HUES48 (cell line): ENCODE measurements at regions not wholly inside any gene's neighbourhood (a gene's known extent, or its start where the extent isn't known, plus 50 kb on each side); places are given as distances from the start of the nearest gene placed in this dataset.

ENCODE experiments used
- H3K27ac ChIP-seq: one replicate; pipeline ENCODE4 v1.7.0; 2013; ENCODE audit warnings: low read depth, low read length, inconsistent platforms
- H3K27me3 ChIP-seq: 2 replicates; pipeline ENCODE4 v1.6.1; 2013; ENCODE audit warnings: mild to moderate bottlenecking, low read length; ENCODE audit not compliant: control insufficient read depth, insufficient read depth
- H3K36me3 ChIP-seq: 2 replicates; pipeline ENCODE4 v1.6.1; 2013; ENCODE audit warnings: low read length; ENCODE audit not compliant: control insufficient read depth, insufficient read depth
- H3K4me1 ChIP-seq: 2 replicates; pipeline ENCODE4 v1.6.1; 2013; ENCODE audit warnings: mild to moderate bottlenecking, low read length; ENCODE audit not compliant: control insufficient read depth, insufficient read depth
- H3K4me3 ChIP-seq: 2 replicates; pipeline ENCODE4 v1.5.1; 2013; ENCODE audit warnings: mild to moderate bottlenecking, low read depth, low read length
- H3K9ac ChIP-seq: 2 replicates; pipeline ENCODE4 v1.6.1; 2013; ENCODE audit warnings: mild to moderate bottlenecking, low read depth, low read length, moderate library complexity
- H3K9me3 ChIP-seq: 2 replicates; pipeline ENCODE4 v1.6.1; 2013; ENCODE audit warnings: low read length; ENCODE audit not compliant: control insufficient read depth, insufficient read depth

DNA sequence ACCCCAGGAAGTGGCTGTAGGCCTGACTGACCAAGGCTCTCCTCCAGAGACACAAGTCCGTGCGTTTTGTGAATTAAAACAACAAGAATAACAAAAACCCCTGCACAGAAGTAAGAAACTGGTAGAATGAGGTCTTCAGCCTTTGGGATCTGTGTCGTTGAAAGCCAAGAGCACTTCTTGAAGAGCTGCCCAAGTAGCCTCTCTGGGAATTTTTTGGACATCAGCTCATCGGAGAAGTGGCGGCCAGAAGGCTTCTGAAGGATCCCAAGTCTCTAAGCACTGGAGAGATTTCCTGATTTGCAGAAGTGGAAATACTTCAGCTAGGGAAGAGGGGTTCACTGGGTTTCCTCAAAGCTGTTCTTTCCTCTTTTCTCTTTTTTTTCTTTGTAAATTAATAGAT, 100.4 kb upstream of the ZNF536 start:
- Histone ChIP-seq H3K27ac (no peak overlapping the region), H3K4me3 (no peak overlapping the region), H3K27me3 (no peaks in the 10 kb centered on the region), H3K36me3 (no peaks in the 10 kb centered on the region), H3K9me3 (peaks cover 7% of the 10 kb centered on the region), H3K4me1 (peaks cover 21% of the 10 kb centered on the region), H3K9ac (no peak overlapping the region)

- Histone ChIP-seq H3K4me3 (no peak overlapping the region), H3K27me3 (no peaks in the 10 kb centered on the region)
These were observed 99.6 kb upstream of the ZNF536 start for GRCh38 chr19:30272554-30272953.

GRCh38 chr19:30273184-30273583, 99.0 kb upstream of the ZNF536 start:
- peaks cover 7% of the 10 kb centered on the region for H3K9me3 ChIP-seq
- H3K27ac ChIP-seq = no peak overlapping the region
- H3K27me3 ChIP-seq = no peaks in the 10 kb centered on the region
- H3K9ac ChIP-seq = no peak overlapping the region
- no peaks in the 10 kb centered on the region for H3K36me3 ChIP-seq
- peaks cover 28% of the 10 kb centered on the region for H3K4me1 ChIP-seq
- no peak overlapping the region for H3K4me3 ChIP-seq

More at GRCh38 chr19:30272554-30272953, 99.6 kb upstream of the ZNF536 start:
- Histone ChIP-seq H3K27ac (no peak overlapping the region), H3K9me3 (peaks cover 7% of the 10 kb centered on the region), H3K36me3 (no peaks in the 10 kb centered on the region), H3K4me1 (peaks cover 28% of the 10 kb centered on the region), H3K9ac (no peak overlapping the region)

- H3K4me3 ChIP-seq = no peak overlapping the region
- H3K36me3 ChIP-seq = no peaks in the 10 kb centered on the region
- no peaks in the 10 kb centered on the region for H3K27me3 ChIP-seq
- H3K9me3 ChIP-seq = peaks cover 7% of the 10 kb centered on the region
- H3K9ac ChIP-seq = no peak overlapping the region
- peaks cover 22% of the 10 kb centered on the region for H3K4me1 ChIP-seq
- H3K27ac ChIP-seq = no peak overlapping the region
These were observed 97.2 kb upstream of the ZNF536 start for GRCh38 chr19:30274987-30275386.

DNA sequence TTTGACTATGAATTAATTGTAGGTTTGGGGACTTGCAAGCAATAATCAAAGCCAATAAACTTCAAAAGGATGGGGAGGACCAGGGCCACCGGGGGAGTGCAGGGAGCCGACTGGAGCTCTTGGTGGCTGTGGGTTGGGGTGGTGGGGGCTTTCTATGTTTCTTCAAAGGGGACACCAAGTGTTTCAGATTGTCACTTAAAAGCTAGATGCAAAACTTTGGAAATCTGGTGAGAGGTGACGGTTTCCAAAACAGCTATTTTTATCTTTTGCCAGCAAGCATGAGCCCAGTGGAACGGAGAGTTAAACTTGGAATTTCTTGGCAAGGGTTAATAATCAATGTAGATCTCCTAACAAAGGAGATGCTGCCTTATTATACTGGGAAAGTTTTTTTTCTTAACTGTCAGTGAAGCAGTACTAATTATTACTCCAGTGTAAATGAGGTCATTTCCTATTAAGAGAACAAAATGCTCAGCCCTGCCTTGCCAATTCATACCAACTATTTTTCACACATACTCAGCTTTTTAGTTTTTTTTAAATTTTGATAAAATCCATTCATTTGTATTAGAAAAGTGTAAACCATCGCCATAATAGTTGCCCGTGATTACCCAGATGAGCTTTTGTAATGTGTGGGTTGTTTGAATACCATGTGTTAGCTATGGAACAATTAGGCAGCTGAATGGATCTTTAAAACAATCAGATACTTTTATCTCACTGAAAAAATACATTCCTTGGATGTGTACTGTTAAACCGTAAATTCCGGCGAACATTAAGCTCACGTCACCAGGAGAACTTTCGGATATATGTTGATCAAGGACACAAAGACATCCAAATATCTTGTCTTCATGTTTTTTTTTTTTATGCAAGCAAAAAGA, 95.9 kb upstream of the ZNF536 start:
- Histone ChIP-seq H3K27me3 (no peaks in the 10 kb centered on the region), H3K9me3 (peaks cover 7% of the 10 kb centered on the region), H3K9ac (no peak overlapping the region), H3K4me3 (no peak overlapping the region), H3K4me1 (peaks cover 22% of the 10 kb centered on the region), H3K27ac (no peak overlapping the region), H3K36me3 (no peaks in the 10 kb centered on the region)

DNA sequence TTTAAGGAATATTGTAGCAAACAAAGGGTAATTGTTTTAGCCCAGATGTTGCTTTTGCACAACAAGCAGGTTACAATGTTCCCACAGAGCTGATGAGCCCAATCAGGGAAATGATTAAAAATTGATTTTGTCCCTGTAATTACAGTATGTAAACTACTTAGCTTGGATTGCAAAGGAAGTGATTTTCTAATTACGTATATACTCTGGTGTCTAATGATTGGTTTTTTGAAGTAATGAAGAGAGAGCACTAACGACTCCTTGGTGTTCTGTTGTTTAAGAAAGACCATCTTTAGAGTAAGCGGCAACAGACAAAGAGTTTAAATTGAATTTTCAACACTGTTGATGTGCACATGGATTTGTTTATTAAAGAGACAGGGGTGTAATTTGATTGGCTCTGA, 95.3 kb upstream of the ZNF536 start:
- Histone ChIP-seq H3K9ac (no peak overlapping the region), H3K27me3 (no peaks in the 10 kb centered on the region), H3K4me1 (peaks cover 22% of the 10 kb centered on the region), H3K9me3 (peaks cover 7% of the 10 kb centered on the region), H3K4me3 (no peak overlapping the region), H3K36me3 (no peaks in the 10 kb centered on the region), H3K27ac (no peak overlapping the region)

- Histone ChIP-seq H3K9ac (no peak overlapping the region), H3K27ac (no peak overlapping the region), H3K9me3 (peaks cover 4% of the 10 kb centered on the region), H3K4me3 (no peak overlapping the region), H3K36me3 (no peaks in the 10 kb centered on the region), H3K4me1 (peaks cover 28% of the 10 kb centered on the region), H3K27me3 (no peaks in the 10 kb centered on the region)
These were observed 94.0 kb upstream of the ZNF536 start for GRCh38 chr19:30277941-30278881.

GRCh38 chr19:30278882-30279254, 93.3 kb upstream of the ZNF536 start:
- H3K4me3 ChIP-seq = no peak overlapping the region
- no peak overlapping the region for H3K9ac ChIP-seq
- H3K4me1 ChIP-seq = peaks cover 30% of the 10 kb centered on the region
- H3K36me3 ChIP-seq = no peaks in the 10 kb centered on the region
- no peaks in the 10 kb centered on the region for H3K27me3 ChIP-seq
- H3K9me3 ChIP-seq = no peaks in the 10 kb centered on the region
- no peak overlapping the region for H3K27ac ChIP-seq

DNA sequence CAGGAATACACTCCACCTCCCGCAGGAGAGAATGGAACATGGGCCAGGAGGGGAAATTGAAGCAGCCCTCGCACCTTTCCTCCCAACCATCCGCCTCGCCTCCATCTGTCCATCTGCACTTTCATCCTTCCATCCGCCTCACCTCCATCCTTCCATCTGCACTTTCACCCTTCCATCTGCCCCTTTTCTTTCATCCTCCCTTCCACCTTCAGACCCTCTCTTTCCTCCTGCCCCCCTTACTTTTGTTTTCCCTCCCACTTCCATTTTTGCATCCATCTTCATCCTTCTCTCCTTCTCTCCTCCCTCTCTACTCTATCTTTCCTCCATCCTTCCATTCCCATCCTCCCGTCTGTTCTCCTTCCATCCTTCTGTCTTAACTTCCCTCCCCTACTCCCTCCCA, 92.2 kb upstream of the ZNF536 start:
- Histone ChIP-seq H3K4me1 (peaks cover 30% of the 10 kb centered on the region), H3K27ac (no peak overlapping the region), H3K27me3 (no peaks in the 10 kb centered on the region), H3K9me3 (no peaks in the 10 kb centered on the region), H3K36me3 (no peaks in the 10 kb centered on the region), H3K4me3 (no peak overlapping the region), H3K9ac (no peak overlapping the region)

DNA sequence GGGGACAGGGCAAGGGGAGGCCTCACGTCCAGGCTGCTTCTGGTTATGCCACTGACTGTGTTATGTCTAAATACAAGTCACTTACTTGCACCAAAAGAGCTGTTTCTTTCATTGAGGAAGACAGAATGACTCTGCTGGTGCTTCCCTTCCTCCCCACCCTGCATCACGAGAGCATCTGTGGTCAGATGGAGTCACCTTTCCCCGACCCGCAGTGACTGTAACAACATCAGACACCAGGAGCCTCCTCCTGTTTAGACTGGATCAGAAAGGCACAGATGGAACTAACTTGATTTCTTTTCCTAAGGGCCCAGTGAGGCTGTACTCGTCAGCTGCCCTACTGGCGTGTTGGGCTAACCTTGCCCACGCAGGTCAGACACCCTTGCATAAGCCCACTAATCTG, 90.3 kb upstream of the ZNF536 start:
- H3K9ac ChIP-seq = no peak overlapping the region
- no peak overlapping the region for H3K4me3 ChIP-seq
- peaks cover 25% of the 10 kb centered on the region for H3K4me1 ChIP-seq
- no peak overlapping the region for H3K27ac ChIP-seq
- H3K27me3 ChIP-seq = no peaks in the 10 kb centered on the region
- no peaks in the 10 kb centered on the region for H3K9me3 ChIP-seq
- no peaks in the 10 kb centered on the region for H3K36me3 ChIP-seq

DNA sequence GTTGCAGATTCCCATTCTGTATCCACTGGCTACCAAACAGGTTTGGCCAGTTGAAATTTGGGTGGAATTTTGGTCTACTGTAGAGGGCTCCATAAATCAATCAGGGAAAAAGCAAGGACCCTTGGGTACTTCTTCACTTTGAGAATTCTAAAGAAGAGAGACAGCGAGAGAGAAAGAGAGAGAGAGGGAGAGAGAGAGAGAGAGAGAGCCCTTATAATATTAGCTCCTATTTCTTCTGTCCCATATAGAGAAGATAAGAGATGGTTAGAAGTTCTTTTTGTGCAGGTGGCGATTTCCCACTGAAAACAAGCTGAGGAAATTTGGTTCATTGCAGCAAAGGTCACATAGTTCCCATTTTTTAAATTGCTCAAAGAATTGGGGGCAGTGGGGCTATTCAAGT, 88.6 kb upstream of the ZNF536 start:
- Histone ChIP-seq H3K27me3 (no peaks in the 10 kb centered on the region), H3K36me3 (no peaks in the 10 kb centered on the region), H3K9ac (no peak overlapping the region), H3K4me3 (no peak overlapping the region), H3K9me3 (no peaks in the 10 kb centered on the region), H3K27ac (no peak overlapping the region), H3K4me1 (peaks cover 15% of the 10 kb centered on the region; the same call in 1 of the 2 replicates)
